ENCODE measurements at regions not wholly inside any gene's neighbourhood (a gene's known extent, or its start where the extent isn't known, plus 50 kb on each side); places are given as distances from the start of the nearest gene placed in this dataset.

GRCh38 chr13:34466301-34466700 lies 475.8 kb upstream of the NBEA start:
- no peak for DNase-seq (ENCODE audit: low read depth in 6 of 9, low spot score in 9 of 9)
- 92% methylated on average over 3 of the region's 3 CpGs for WGBS
- Histone ChIP-seq H3K9me3 (ENCODE audit: control insufficient read depth in 2 of 2, insufficient read depth in 1 of 2, low read length in 1 of 2) (peaks cover 0 to 15% of the 10 kb centered on the region in 2 donors), H3K4me1 (ENCODE audit: control insufficient read depth in 2 of 2, insufficient read depth in 2 of 2, low read length in 2 of 2) (no peaks in the 10 kb centered on the region), H3K27ac (ENCODE audit: low read depth in 1 of 2, low read length in 1 of 2) (no peak overlapping the region), H3K4me3 (ENCODE audit: low read length in 2 of 2) (no peak overlapping the region), H3K36me3 (ENCODE audit: control insufficient read depth in 2 of 2, insufficient read depth in 2 of 2, low read length in 1 of 2) (no peaks in the 10 kb centered on the region), H3K27me3 (ENCODE audit: control insufficient read depth in 2 of 2, insufficient read depth in 1 of 2, low read length in 1 of 2) (no peaks in the 10 kb centered on the region)

- H3K27me3 ChIP-seq (ENCODE audit: control insufficient read depth in 2 of 2, insufficient read depth in 1 of 2, low read length in 1 of 2) = no peaks in the 10 kb centered on the region
- no peak overlapping the region for H3K27ac ChIP-seq (ENCODE audit: low read depth in 1 of 2, low read length in 1 of 2)
- H3K4me3 ChIP-seq (ENCODE audit: low read length in 2 of 2) = no peak overlapping the region
- H3K36me3 ChIP-seq (ENCODE audit: control insufficient read depth in 2 of 2, insufficient read depth in 2 of 2, low read length in 1 of 2) = no peaks in the 10 kb centered on the region
- DNase-seq (ENCODE audit: low read depth in 6 of 9, low spot score in 9 of 9) = peak in 1 of 9 donors; percentile 4
- WGBS = 82% methylated on average over 3 of the region's 3 CpGs
- H3K4me1 ChIP-seq (ENCODE audit: control insufficient read depth in 2 of 2, insufficient read depth in 2 of 2, low read length in 2 of 2) = no peaks in the 10 kb centered on the region
- peaks cover 0 to 12% of the 10 kb centered on the region in 2 donors for H3K9me3 ChIP-seq (ENCODE audit: control insufficient read depth in 2 of 2, insufficient read depth in 1 of 2, low read length in 1 of 2)
Observed at GRCh38 chr13:34467450-34468083, 474.5 kb upstream of the NBEA start.

- Histone ChIP-seq H3K4me1 (ENCODE audit: control insufficient read depth in 2 of 2, insufficient read depth in 2 of 2, low read length in 2 of 2) (no peaks in the 10 kb centered on the region), H3K27me3 (ENCODE audit: control insufficient read depth in 2 of 2, insufficient read depth in 1 of 2, low read length in 1 of 2) (no peaks in the 10 kb centered on the region), H3K36me3 (ENCODE audit: control insufficient read depth in 2 of 2, insufficient read depth in 2 of 2, low read length in 1 of 2) (no peaks in the 10 kb centered on the region), H3K9me3 (ENCODE audit: control insufficient read depth in 2 of 2, insufficient read depth in 1 of 2, low read length in 1 of 2) (peaks cover 0 to 9% of the 10 kb centered on the region in 2 donors), H3K4me3 (ENCODE audit: low read length in 2 of 2) (no peak overlapping the region), H3K27ac (ENCODE audit: low read depth in 1 of 2, low read length in 1 of 2) (no peak overlapping the region)
- DNase-seq (ENCODE audit: low read depth in 6 of 9, low spot score in 9 of 9) = no peak
- WGBS = 80% methylated on average over 3 of the region's 3 CpGs
Observed at GRCh38 chr13:34469196-34469986, 472.7 kb upstream of the NBEA start.

- Histone ChIP-seq H3K36me3 (ENCODE audit: control insufficient read depth in 2 of 2, insufficient read depth in 2 of 2, low read length in 1 of 2) (no peaks in the 10 kb centered on the region), H3K4me1 (ENCODE audit: control insufficient read depth in 2 of 2, insufficient read depth in 2 of 2, low read length in 2 of 2) (no peaks in the 10 kb centered on the region), H3K4me3 (ENCODE audit: low read length in 2 of 2) (no peak overlapping the region), H3K27ac (ENCODE audit: low read depth in 1 of 2, low read length in 1 of 2) (no peak overlapping the region), H3K27me3 (ENCODE audit: control insufficient read depth in 2 of 2, insufficient read depth in 1 of 2, low read length in 1 of 2) (no peaks in the 10 kb centered on the region), H3K9me3 (ENCODE audit: control insufficient read depth in 2 of 2, insufficient read depth in 1 of 2, low read length in 1 of 2) (peaks cover 2 to 3% of the 10 kb centered on the region in 2 donors)
- 95% methylated on average over 4 of the region's 4 CpGs for WGBS
- DNase-seq (ENCODE audit: low read depth in 6 of 9, low spot score in 9 of 9) = no peak
Observed at GRCh38 chr13:34474187-34474868, 467.7 kb upstream of the NBEA start.

- Histone ChIP-seq H3K27ac (ENCODE audit: low read depth in 1 of 2, low read length in 1 of 2) (no peak overlapping the region), H3K36me3 (ENCODE audit: control insufficient read depth in 2 of 2, insufficient read depth in 2 of 2, low read length in 1 of 2) (no peaks in the 10 kb centered on the region), H3K27me3 (ENCODE audit: control insufficient read depth in 2 of 2, insufficient read depth in 1 of 2, low read length in 1 of 2) (no peaks in the 10 kb centered on the region), H3K4me3 (ENCODE audit: low read length in 2 of 2) (no peak overlapping the region), H3K4me1 (ENCODE audit: control insufficient read depth in 2 of 2, insufficient read depth in 2 of 2, low read length in 2 of 2) (no peaks in the 10 kb centered on the region), H3K9me3 (ENCODE audit: control insufficient read depth in 2 of 2, insufficient read depth in 1 of 2, low read length in 1 of 2) (peaks cover 2 to 3% of the 10 kb centered on the region in 2 donors)
- no peak for DNase-seq (ENCODE audit: low read depth in 6 of 9, low spot score in 9 of 9)
- 83% methylated on average over 2 of the region's 2 CpGs for WGBS
Observed at GRCh38 chr13:34478376-34478775, 463.7 kb upstream of the NBEA start.

GRCh38 chr13:34502011-34502410 lies 440.1 kb upstream of the NBEA start:
- Histone ChIP-seq H3K9me3 (ENCODE audit: control insufficient read depth in 2 of 2, insufficient read depth in 1 of 2, low read length in 1 of 2) (peaks cover 0 to 1% of the 10 kb centered on the region in 2 donors), H3K36me3 (ENCODE audit: control insufficient read depth in 2 of 2, insufficient read depth in 2 of 2, low read length in 1 of 2) (no peaks in the 10 kb centered on the region), H3K4me3 (ENCODE audit: low read length in 2 of 2) (no peak overlapping the region), H3K27me3 (ENCODE audit: control insufficient read depth in 2 of 2, insufficient read depth in 1 of 2, low read length in 1 of 2) (no peaks in the 10 kb centered on the region), H3K4me1 (ENCODE audit: control insufficient read depth in 2 of 2, insufficient read depth in 2 of 2, low read length in 2 of 2) (no peaks in the 10 kb centered on the region), H3K27ac (ENCODE audit: low read depth in 1 of 2, low read length in 1 of 2) (no peak overlapping the region)
- DNase-seq (ENCODE audit: low read depth in 6 of 9, low spot score in 9 of 9) = no peak
- 92% methylated on average over 2 of the region's 2 CpGs for WGBS

GRCh38 chr13:34502621-34503020 lies 439.4 kb upstream of the NBEA start:
- no peaks in the 10 kb centered on the region for H3K36me3 ChIP-seq (ENCODE audit: control insufficient read depth in 2 of 2, insufficient read depth in 2 of 2, low read length in 1 of 2)
- H3K27me3 ChIP-seq (ENCODE audit: control insufficient read depth in 2 of 2, insufficient read depth in 1 of 2, low read length in 1 of 2) = no peaks in the 10 kb centered on the region
- DNase-seq (ENCODE audit: low read depth in 6 of 9, low spot score in 9 of 9) = no peak
- no peaks in the 10 kb centered on the region for H3K4me1 ChIP-seq (ENCODE audit: control insufficient read depth in 2 of 2, insufficient read depth in 2 of 2, low read length in 2 of 2)
- no peak overlapping the region for H3K4me3 ChIP-seq (ENCODE audit: low read length in 2 of 2)
- H3K9me3 ChIP-seq (ENCODE audit: control insufficient read depth in 2 of 2, insufficient read depth in 1 of 2, low read length in 1 of 2) = peaks cover 0 to 1% of the 10 kb centered on the region in 2 donors
- no peak overlapping the region for H3K27ac ChIP-seq (ENCODE audit: low read depth in 1 of 2, low read length in 1 of 2)
- 92% methylated on average over 3 of the region's 3 CpGs for WGBS

- Histone ChIP-seq H3K27ac (ENCODE audit: low read depth in 1 of 2, low read length in 1 of 2) (no peak overlapping the region), H3K4me1 (ENCODE audit: control insufficient read depth in 2 of 2, insufficient read depth in 2 of 2, low read length in 2 of 2) (no peaks in the 10 kb centered on the region), H3K36me3 (ENCODE audit: control insufficient read depth in 2 of 2, insufficient read depth in 2 of 2, low read length in 1 of 2) (no peaks in the 10 kb centered on the region), H3K9me3 (ENCODE audit: control insufficient read depth in 2 of 2, insufficient read depth in 1 of 2, low read length in 1 of 2) (peaks cover 0 to 3% of the 10 kb centered on the region in 2 donors), H3K4me3 (ENCODE audit: low read length in 2 of 2) (no peak overlapping the region), H3K27me3 (ENCODE audit: control insufficient read depth in 2 of 2, insufficient read depth in 1 of 2, low read length in 1 of 2) (no peaks in the 10 kb centered on the region)
- DNase-seq (ENCODE audit: low read depth in 6 of 9, low spot score in 9 of 9) = no peak
- 86% methylated on average over 3 of the region's 3 CpGs for WGBS
Observed at GRCh38 chr13:34506796-34507195, 435.3 kb upstream of the NBEA start.

- WGBS = 99% methylated on average over 4 of the region's 4 CpGs
- Histone ChIP-seq H3K36me3 (ENCODE audit: control insufficient read depth in 2 of 2, insufficient read depth in 2 of 2, low read length in 1 of 2) (no peaks in the 10 kb centered on the region), H3K4me1 (ENCODE audit: control insufficient read depth in 2 of 2, insufficient read depth in 2 of 2, low read length in 2 of 2) (no peaks in the 10 kb centered on the region), H3K27ac (ENCODE audit: low read depth in 1 of 2, low read length in 1 of 2) (no peak overlapping the region), H3K27me3 (ENCODE audit: control insufficient read depth in 2 of 2, insufficient read depth in 1 of 2, low read length in 1 of 2) (no peaks in the 10 kb centered on the region), H3K9me3 (ENCODE audit: control insufficient read depth in 2 of 2, insufficient read depth in 1 of 2, low read length in 1 of 2) (peaks cover 0 to 3% of the 10 kb centered on the region in 2 donors), H3K4me3 (ENCODE audit: low read length in 2 of 2) (no peak overlapping the region)
- no peak for DNase-seq (ENCODE audit: low read depth in 6 of 9, low spot score in 9 of 9)
Observed at GRCh38 chr13:34507630-34508029, 434.4 kb upstream of the NBEA start.

Data from thymus (tissue), 11 donors.